SK-N-SH treated with all-trans-retinoic acid at 6 μM for 48 hours (cell line): ENCODE measurements at regions not wholly inside any gene's neighbourhood (a gene's known extent, or its start where the extent isn't known, plus 50 kb on each side); places are given as distances from the start of the nearest gene placed in this dataset.

Experiments
- ATAC-seq: fragments of 200-7000 bp; cut with Tn5 transposase; 3 replicates; pipeline ENCODE4 v1.9.1; 2020; ENCODE audit warnings: mild to moderate bottlenecking, moderate library complexity
- ARNTL ChIP-seq: fragments of 450-650 bp; formaldehyde crosslinking; IDR thresholded peaks from 2 replicates; pipeline ENCODE4 v1.5.0; 2020; ENCODE audit warnings: low read depth, mild to moderate bottlenecking, moderate library complexity, borderline replicate concordance
- BACH2 ChIP-seq: fragments of 250-450 bp; sonication (Bioruptor Pico); IDR thresholded peaks from 2 replicates; pipeline ENCODE4 v1.9.0; 2021; ENCODE audit warnings: mild to moderate bottlenecking, borderline replicate concordance
- CREB5 ChIP-seq: fragments of 250-450 bp; sonication (Bioruptor Pico); IDR thresholded peaks from 2 replicates; pipeline ENCODE4 v1.5.1; 2020; ENCODE audit warnings: low read depth, mild to moderate bottlenecking, moderate library complexity
- CSDC2 ChIP-seq: fragments of 250-450 bp; sonication (Bioruptor Pico); IDR thresholded peaks from 2 replicates; pipeline ENCODE4 v1.5.0; 2020; ENCODE audit warnings: mild to moderate bottlenecking, moderate library complexity
- CSRNP3 ChIP-seq: fragments of 250-450 bp; sonication (Bioruptor Pico); IDR thresholded peaks from 2 replicates; pipeline ENCODE4 v1.5.1; 2021; ENCODE audit warnings: mild to moderate bottlenecking, moderate library complexity
- GLIS3 ChIP-seq: fragments of 250-450 bp; sonication (Bioruptor Pico); IDR thresholded peaks from 2 replicates; pipeline ENCODE4 v1.5.0; 2020; ENCODE audit warnings: mild to moderate bottlenecking, moderate library complexity
- ISL1 ChIP-seq: fragments of 250-450 bp; sonication (Bioruptor Pico); IDR thresholded peaks from 2 replicates; pipeline ENCODE4 v2.1.2; 2022; ENCODE audit warnings: mild to moderate bottlenecking, moderate library complexity
- OSR1 ChIP-seq: fragments of 250-450 bp; sonication (Bioruptor Pico); IDR thresholded peaks from 2 replicates; pipeline ENCODE4 v1.8.0; 2022; ENCODE audit warnings: moderate library complexity, mild to moderate bottlenecking, inconsistent platforms
- PATZ1 ChIP-seq: fragments of 250-450 bp; sonication (Bioruptor Pico); IDR thresholded peaks from 2 replicates; pipeline ENCODE4 v1.8.0; 2020; ENCODE audit warnings: mild to moderate bottlenecking, moderate library complexity, borderline replicate concordance
- POU6F1 ChIP-seq: fragments of 250-450 bp; sonication (Bioruptor Pico); IDR thresholded peaks from 2 replicates; pipeline ENCODE4 v1.8.0; 2021; ENCODE audit warnings: low read depth, mild to moderate bottlenecking, moderate library complexity, borderline replicate concordance
- PPARA ChIP-seq: fragments of 250-450 bp; sonication (Bioruptor Pico); IDR thresholded peaks from 2 replicates; pipeline ENCODE4 v1.5.0; 2020; ENCODE audit warnings: mild to moderate bottlenecking, borderline replicate concordance
- RARB ChIP-seq: fragments of 250-450 bp; sonication (Bioruptor Pico); IDR thresholded peaks from 2 replicates; pipeline ENCODE4 v1.8.0; 2021; ENCODE audit warnings: mild to moderate bottlenecking, moderate library complexity
- SNAI2 ChIP-seq: fragments of 250-450 bp; sonication (Bioruptor Pico); IDR thresholded peaks from 2 replicates; pipeline ENCODE4 v1.5.0; 2020; ENCODE audit warnings: mild to moderate bottlenecking, moderate library complexity
- TCF4 ChIP-seq: fragments of 250-450 bp; sonication (Bioruptor Pico); IDR thresholded peaks from 2 replicates; pipeline ENCODE4 v1.8.0; 2021; ENCODE audit warnings: mild to moderate bottlenecking, moderate library complexity, borderline replicate concordance
- TOX ChIP-seq: fragments of 250-450 bp; sonication (Bioruptor Pico); IDR thresholded peaks from 2 replicates; pipeline ENCODE4 v1.8.0; 2021; ENCODE audit warnings: mild to moderate bottlenecking, moderate library complexity, borderline replicate concordance
- ZC3H10 ChIP-seq: fragments of 250-450 bp; sonication (Bioruptor Pico); IDR thresholded peaks from 2 replicates; pipeline ENCODE4 v1.5.1; 2021; ENCODE audit warnings: mild to moderate bottlenecking, moderate library complexity
- ZFP3 ChIP-seq: fragments of 250-450 bp; sonication (Bioruptor Pico); IDR thresholded peaks from 2 replicates; pipeline ENCODE4 v1.5.0; 2020; ENCODE audit warnings: mild to moderate bottlenecking, moderate library complexity
- ZFP30 ChIP-seq: fragments of 450-650 bp; formaldehyde crosslinking; IDR thresholded peaks from 2 replicates; pipeline ENCODE4 v1.5.0; 2022; ENCODE audit warnings: mild to moderate bottlenecking, moderate library complexity
- ZNF565 ChIP-seq: fragments of 450-650 bp; formaldehyde crosslinking; conservative IDR thresholded peaks from 2 replicates; pipeline ENCODE4 v1.5.0; 2020; ENCODE audit warnings: low read depth, mild to moderate bottlenecking, moderate library complexity
- ZNF70 ChIP-seq: fragments of 450-650 bp; formaldehyde crosslinking; IDR thresholded peaks from 2 replicates; pipeline ENCODE4 v1.5.0; 2020; ENCODE audit warnings: mild to moderate bottlenecking, moderate library complexity
- ZNF8 ChIP-seq: fragments of 450-650 bp; formaldehyde crosslinking; IDR thresholded peaks from 2 replicates; pipeline ENCODE4 v1.5.0; 2020; ENCODE audit warnings: mild to moderate bottlenecking, moderate library complexity
- TF ChIP-seq, protein P1 (sequence below): fragments of 250-450 bp; sonication (Bioruptor Pico); IDR thresholded peaks from 2 replicates; pipeline ENCODE4 v1.5.0; 2020; ENCODE audit warnings: mild to moderate bottlenecking, moderate library complexity

GRCh38 chr13:88051746-88052482 lies 380.7 kb downstream of the SLITRK5 start:
- TF ChIP-seq ZC3H10 (CRISPR knock-in tag) (no peak), SNAI2 (no peak), GLIS3 (CRISPR knock-in tag) (no peak), POU6F1 (CRISPR knock-in tag) (no peak), CSDC2 (no peak), ZFP3 (no peak), CSRNP3 (no peak), ZNF70 (CRISPR knock-in tag) (no peak), ISL1 (CRISPR knock-in tag) (no peak), ZNF565 (no peak), RARB (CRISPR knock-in tag) (no peak), TOX (CRISPR knock-in tag) (no peak), ZFP30 (no peak), CREB5 (CRISPR knock-in tag) (no peak), PATZ1 (CRISPR knock-in tag) (no peak), ARNTL (CRISPR knock-in tag) (no peak), PPARA (no peak), TCF4 (CRISPR knock-in tag) (no peak), ZNF8 (CRISPR knock-in tag) (no peak)
- TF ChIP-seq, protein P1, sequence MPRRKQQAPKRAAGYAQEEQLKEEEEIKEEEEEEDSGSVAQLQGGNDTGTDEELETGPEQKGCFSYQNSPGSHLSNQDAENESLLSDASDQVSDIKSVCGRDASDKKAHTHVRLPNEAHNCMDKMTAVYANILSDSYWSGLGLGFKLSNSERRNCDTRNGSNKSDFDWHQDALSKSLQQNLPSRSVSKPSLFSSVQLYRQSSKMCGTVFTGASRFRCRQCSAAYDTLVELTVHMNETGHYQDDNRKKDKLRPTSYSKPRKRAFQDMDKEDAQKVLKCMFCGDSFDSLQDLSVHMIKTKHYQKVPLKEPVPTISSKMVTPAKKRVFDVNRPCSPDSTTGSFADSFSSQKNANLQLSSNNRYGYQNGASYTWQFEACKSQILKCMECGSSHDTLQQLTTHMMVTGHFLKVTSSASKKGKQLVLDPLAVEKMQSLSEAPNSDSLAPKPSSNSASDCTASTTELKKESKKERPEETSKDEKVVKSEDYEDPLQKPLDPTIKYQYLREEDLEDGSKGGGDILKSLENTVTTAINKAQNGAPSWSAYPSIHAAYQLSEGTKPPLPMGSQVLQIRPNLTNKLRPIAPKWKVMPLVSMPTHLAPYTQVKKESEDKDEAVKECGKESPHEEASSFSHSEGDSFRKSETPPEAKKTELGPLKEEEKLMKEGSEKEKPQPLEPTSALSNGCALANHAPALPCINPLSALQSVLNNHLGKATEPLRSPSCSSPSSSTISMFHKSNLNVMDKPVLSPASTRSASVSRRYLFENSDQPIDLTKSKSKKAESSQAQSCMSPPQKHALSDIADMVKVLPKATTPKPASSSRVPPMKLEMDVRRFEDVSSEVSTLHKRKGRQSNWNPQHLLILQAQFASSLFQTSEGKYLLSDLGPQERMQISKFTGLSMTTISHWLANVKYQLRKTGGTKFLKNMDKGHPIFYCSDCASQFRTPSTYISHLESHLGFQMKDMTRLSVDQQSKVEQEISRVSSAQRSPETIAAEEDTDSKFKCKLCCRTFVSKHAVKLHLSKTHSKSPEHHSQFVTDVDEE = no peak
- ATAC-seq = no peak

GRCh38 chr13:88063741-88064140 lies 392.6 kb downstream of the SLITRK5 start:
- ATAC-seq = no peak
- TF ChIP-seq ZFP3 (no peak), CSDC2 (no peak), ZNF8 (CRISPR knock-in tag) (no peak), TCF4 (CRISPR knock-in tag) (no peak), ZNF565 (no peak), TOX (CRISPR knock-in tag) (no peak), POU6F1 (CRISPR knock-in tag) (no peak), CSRNP3 (no peak), OSR1 (CRISPR knock-in tag) (no peak), BACH2 (no peak), PATZ1 (CRISPR knock-in tag) (no peak)
- TF ChIP-seq, all 23 proteins: peak for 0
